ENCODE measurements at regions not wholly inside any gene's neighbourhood (a gene's known extent, or its start where the extent isn't known, plus 50 kb on each side); places are given as distances from the start of the nearest gene placed in this dataset.

DNA sequence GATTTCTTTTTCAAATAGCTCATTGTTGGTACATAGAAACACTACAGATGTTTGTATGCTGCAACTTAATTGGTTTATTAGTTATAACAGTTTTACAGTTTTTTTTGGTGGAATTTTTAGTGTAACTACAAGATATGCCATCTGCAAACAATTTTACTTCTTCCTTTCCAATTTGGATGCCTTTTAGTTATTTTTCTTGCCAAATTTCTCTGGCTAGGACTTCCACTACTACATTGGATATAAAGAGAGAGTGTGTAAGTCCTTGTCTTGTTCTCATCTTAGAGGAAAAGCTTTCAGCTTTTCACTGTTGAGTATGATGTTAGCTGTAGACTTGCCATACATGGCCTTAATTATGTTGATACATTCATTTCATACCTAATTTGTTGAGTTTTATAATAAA, 143.6 kb upstream of the EOMES start:
- BruUV-seq (replicated peaks), result no TSS peak
- Histone ChIP-seq H3K27ac (ENCODE audit: low read depth, low read length) (no peak overlapping the region), H3K79me2 (ENCODE audit: insufficient read depth, low read length) (no peaks in the 10 kb centered on the region), H3K9me3 (ENCODE audit: control insufficient read depth in 1 of 2, insufficient read depth in 1 of 2, low read depth in 1 of 2, low read length in 2 of 2) (no peaks in the 10 kb centered on the region), H3K36me3 (ENCODE audit: control insufficient read depth in 1 of 2, insufficient read depth in 2 of 2, low read length in 2 of 2) (no peaks in the 10 kb centered on the region), H3K9me2 (ENCODE audit: insufficient read depth) (no peaks in the 10 kb centered on the region), H3K9ac (ENCODE audit: low read length) (no peak overlapping the region), H3K4me1 (ENCODE audit: control insufficient read depth in 1 of 2, insufficient read depth in 2 of 2, low read length in 2 of 2) (no peaks in the 10 kb centered on the region), H4K20me1 (ENCODE audit: insufficient read depth) (no peaks in the 10 kb centered on the region), H3K27me3 (ENCODE audit: insufficient read depth, low read length) (no peaks in the 10 kb centered on the region), H2AFZ (ENCODE audit: low read depth, low read length, poor library complexity, severe bottlenecking) (no peak overlapping the region), H3K4me3 (replicated peaks in 1 of 2; ENCODE audit: low read depth in 1 of 2, low read length in 2 of 2) (no peak overlapping the region), H3K4me2 (ENCODE audit: low read length) (no peak overlapping the region)
- ATAC-seq, result no peak
- TF ChIP-seq SIN3A (IDR thresholded peaks at IDR 0.05; ENCODE audit: low read depth) (no peak), SP1 (IDR thresholded peaks at IDR 0.05; ENCODE audit: low read depth) (no peak), CEBPB (IDR thresholded peaks at IDR 0.05; ENCODE audit: low read depth) (no peak), ELF1 (IDR thresholded peaks at IDR 0.05; ENCODE audit: borderline replicate concordance, low read depth) (no peak), CTCF (IDR thresholded peaks at IDR 0.05 in 2 of 3, conservative IDR thresholded peaks at IDR 0.05 in 1 of 3; ENCODE audit: borderline replicate concordance in 1 of 3, insufficient read depth in 1 of 3, low read depth in 2 of 3, low read length in 2 of 3) (no peak), ZFX (IDR thresholded peaks at IDR 0.05) (no peak), EZH2 (IDR thresholded peaks at IDR 0.05) (no peak), ZBTB33 (IDR thresholded peaks at IDR 0.05; ENCODE audit: extremely low read depth, insufficient replicate concordance, low read length) (no peak), CBX3 (IDR thresholded peaks at IDR 0.05; ENCODE audit: low read depth) (no peak), RAD21 (IDR thresholded peaks at IDR 0.05; ENCODE audit: low read depth) (no peak), YY1 (IDR thresholded peaks at IDR 0.05; ENCODE audit: extremely low read depth, insufficient replicate concordance, low read depth, low read length) (no peak), REST (IDR thresholded peaks at IDR 0.05; ENCODE audit: low read depth) (no peak), POLR2AphosphoS5 (IDR thresholded peaks at IDR 0.05; ENCODE audit: low read depth, low read length) (no peak), EGR1 (IDR thresholded peaks at IDR 0.05; ENCODE audit: low read depth) (no peak), POLR2A (IDR thresholded peaks at IDR 0.05; ENCODE audit: borderline replicate concordance, extremely low read depth, insufficient read depth, insufficient read length) (no peak)
- TF ChIP-seq, protein P1, sequence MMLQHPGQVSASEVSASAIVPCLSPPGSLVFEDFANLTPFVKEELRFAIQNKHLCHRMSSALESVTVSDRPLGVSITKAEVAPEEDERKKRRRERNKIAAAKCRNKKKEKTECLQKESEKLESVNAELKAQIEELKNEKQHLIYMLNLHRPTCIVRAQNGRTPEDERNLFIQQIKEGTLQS (IDR thresholded peaks at IDR 0.05), result no peak
- ChIA-PET POLR2A (no interaction called here), CTCF (no interaction called here), RAD21 (ENCODE audit: low non-redundant PET in 1 of 2, low total read pairs in 2 of 2, uncharacterized antibody in 2 of 2, unreplicated experiment in 2 of 2) (no interaction called here)
- DNase-seq (ENCODE audit: low read depth, low spot score), result no peak
- intact Hi-C loops (cut with micrococcal nuclease), result no loop called here
